Thoracic aorta (tissue), 2 donors: ENCODE measurements at regions not wholly inside any gene's neighbourhood (a gene's known extent, or its start where the extent isn't known, plus 50 kb on each side); places are given as distances from the start of the nearest gene placed in this dataset.

Source experiments
- ATAC-seq: fragments of 150-250 bp; one replicate; pipeline ENCODE4 v1.8.0; 2017; ENCODE audit warnings: low read depth; ENCODE audit not compliant: insufficient number of reproducible peaks, low FRiP score
- DNase-seq: peaks from one replicate; pipeline ENCODE4 v3.0.0-alpha.2; 2020; ENCODE audit warnings: low spot score
- H3K27ac ChIP-seq, 2 donors: fragments of 200-600 bp; sonication (generic); 1 replicate in 1 of 2; 2 replicates in 1 of 2; pipeline ENCODE4 v1.5.1; 2016; ENCODE audit warnings: mild to moderate bottlenecking in 2 of 2, moderate library complexity in 2 of 2
- H3K27me3 ChIP-seq: fragments of 200-600 bp; sonication (generic); replicated peaks from 2 replicates; pipeline ENCODE4 v1.6.0; 2016; ENCODE audit warnings: mild to moderate bottlenecking; ENCODE audit not compliant: insufficient read depth
- H3K36me3 ChIP-seq: fragments of 200-600 bp; sonication (generic); one replicate; pipeline ENCODE4 v1.5.1; 2016
- H3K4me1 ChIP-seq, 2 donors: fragments of 200-600 bp; sonication (generic); 1 replicate in 1 of 2; 2 replicates in 1 of 2; pipeline versions ENCODE4 v1.5.1 to v1.6.0; 2016; ENCODE audit warnings: low read depth in 2 of 2, mild to moderate bottlenecking in 1 of 2; ENCODE audit not compliant: control insufficient read depth in 1 of 2
- H3K4me3 ChIP-seq: fragments of 200-600 bp; sonication (generic); 2 replicates; pipeline ENCODE4 v1.5.1; 2016; ENCODE audit warnings: mild to moderate bottlenecking
- H3K9me3 ChIP-seq: fragments of 200-600 bp; sonication (generic); 2 replicates; pipeline ENCODE4 v1.5.1; 2016
- TF ChIP-seq, protein P1 (sequence below): fragments of 200-600 bp; sonication (generic); IDR thresholded peaks from one replicate; pipeline ENCODE4 v1.5.1; 2019; ENCODE audit warnings: antibody characterized with exemption

DNA sequence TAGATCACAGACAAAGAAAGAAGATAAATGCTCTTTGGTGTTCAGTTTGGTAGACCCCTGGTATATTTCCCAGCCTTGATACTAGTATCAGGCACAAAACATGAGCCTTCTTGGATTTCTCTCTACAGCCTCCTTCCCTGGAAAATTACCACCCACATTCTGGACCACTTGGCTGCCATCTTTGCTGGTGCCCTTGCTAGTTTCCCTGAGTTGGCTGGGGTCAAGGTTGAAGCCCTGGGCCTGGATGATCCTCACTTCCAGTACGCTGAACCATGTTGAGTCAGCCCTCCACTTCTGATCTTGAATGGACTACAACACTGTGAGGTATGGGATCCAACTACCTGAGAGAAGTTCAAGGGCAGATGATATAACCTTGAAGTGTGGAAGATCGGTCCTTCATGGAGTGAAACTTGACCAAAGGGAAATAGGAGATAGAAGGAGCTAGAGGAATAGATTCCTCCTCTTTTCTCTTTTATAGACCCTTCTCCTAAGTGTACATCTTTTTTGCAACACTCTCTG is 501.4 kb downstream of the TMEM114 start:
- H3K4me3 ChIP-seq = no peak overlapping the region
- H3K27ac ChIP-seq = no peak overlapping the region
- H3K4me1 ChIP-seq = no peaks in the 10 kb centered on the region
- no peaks in the 10 kb centered on the region for H3K9me3 ChIP-seq
- no peaks in the 10 kb centered on the region for H3K27me3 ChIP-seq
- DNase-seq (no peak), ATAC-seq (no peak)
- no peaks in the 10 kb centered on the region for H3K36me3 ChIP-seq
- TF ChIP-seq, protein P1, sequence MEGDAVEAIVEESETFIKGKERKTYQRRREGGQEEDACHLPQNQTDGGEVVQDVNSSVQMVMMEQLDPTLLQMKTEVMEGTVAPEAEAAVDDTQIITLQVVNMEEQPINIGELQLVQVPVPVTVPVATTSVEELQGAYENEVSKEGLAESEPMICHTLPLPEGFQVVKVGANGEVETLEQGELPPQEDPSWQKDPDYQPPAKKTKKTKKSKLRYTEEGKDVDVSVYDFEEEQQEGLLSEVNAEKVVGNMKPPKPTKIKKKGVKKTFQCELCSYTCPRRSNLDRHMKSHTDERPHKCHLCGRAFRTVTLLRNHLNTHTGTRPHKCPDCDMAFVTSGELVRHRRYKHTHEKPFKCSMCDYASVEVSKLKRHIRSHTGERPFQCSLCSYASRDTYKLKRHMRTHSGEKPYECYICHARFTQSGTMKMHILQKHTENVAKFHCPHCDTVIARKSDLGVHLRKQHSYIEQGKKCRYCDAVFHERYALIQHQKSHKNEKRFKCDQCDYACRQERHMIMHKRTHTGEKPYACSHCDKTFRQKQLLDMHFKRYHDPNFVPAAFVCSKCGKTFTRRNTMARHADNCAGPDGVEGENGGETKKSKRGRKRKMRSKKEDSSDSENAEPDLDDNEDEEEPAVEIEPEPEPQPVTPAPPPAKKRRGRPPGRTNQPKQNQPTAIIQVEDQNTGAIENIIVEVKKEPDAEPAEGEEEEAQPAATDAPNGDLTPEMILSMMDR = no peak

DNA sequence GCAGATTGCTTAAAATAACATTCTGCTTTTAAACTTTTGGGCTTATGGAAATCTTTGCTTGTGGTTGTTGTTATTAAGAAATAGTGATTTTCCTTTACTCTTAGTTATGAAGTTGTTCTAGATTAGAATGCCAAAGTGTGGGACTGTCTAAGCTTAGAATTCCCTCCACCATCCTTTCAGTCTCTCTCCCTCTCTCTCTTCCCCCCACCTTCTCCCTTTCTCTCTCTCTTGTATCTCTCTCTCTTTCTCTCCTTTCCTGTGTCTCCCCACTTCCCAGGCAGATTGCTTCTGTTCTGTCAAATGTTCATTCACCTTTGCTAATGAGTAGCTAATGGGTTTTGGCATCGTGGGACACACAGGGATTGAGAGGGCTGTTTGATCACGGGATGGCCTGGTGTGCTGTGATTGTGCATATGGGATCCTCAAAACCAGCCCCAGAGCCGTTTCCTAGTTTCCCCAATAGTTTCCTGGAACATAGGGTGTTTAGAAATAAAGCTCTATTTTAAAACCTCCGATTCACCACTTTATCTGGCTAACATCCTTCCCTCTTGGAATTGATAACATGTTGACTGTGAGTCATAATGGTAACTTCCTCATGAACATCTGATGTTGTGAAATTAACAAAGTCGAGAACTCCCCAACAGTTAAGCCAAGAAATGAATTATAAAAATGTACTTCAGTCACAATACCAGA is 502.6 kb downstream of the TMEM114 start:
- TF ChIP-seq, protein P1 = no peak
- Histone ChIP-seq H3K36me3 (no peaks in the 10 kb centered on the region), H3K27me3 (no peaks in the 10 kb centered on the region), H3K4me1 (no peaks in the 10 kb centered on the region), H3K4me3 (no peak overlapping the region), H3K27ac (no peak overlapping the region), H3K9me3 (no peaks in the 10 kb centered on the region)
- DNase-seq (no peak), ATAC-seq (no peak)

DNA sequence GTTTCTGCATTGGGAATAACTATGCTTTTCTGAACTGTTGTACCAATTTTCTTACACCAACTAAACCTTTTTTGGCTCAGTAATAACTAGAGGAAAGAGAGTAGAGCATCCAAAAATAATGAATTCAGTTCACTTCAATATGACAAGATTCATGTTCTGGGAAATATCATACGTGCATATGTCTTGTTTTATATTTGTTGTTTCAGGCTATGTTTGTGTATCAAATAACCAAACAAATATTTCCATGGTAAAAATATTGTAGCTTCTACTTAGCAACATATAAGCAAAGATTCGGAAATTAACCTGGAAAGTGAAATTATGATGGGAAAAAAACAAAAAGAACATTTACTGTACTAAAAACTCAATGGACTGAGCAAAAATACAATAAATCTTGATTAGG is 503.2 kb downstream of the TMEM114 start:
- DNase-seq (no peak), ATAC-seq (no peak)

DNA sequence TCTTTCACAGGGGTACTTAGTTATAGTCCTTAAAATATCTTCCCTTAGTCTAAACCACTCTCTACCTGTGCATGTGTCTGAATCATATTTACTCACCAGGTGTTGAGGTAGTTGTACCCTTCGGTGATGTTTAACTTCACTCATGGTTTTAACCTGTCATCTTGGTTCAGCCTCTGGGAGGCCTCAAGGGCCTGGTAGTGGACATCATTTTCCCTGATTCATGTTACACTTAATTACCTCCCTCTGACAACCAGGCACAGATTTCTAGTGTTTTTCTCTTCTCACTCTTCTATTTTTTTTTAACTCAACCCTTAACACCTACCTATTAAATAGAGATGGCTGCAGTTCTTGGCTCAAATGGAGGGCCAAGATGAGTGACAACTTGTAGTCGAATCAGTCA is 505.4 kb downstream of the TMEM114 start:
- Histone ChIP-seq H3K36me3 (no peaks in the 10 kb centered on the region), H3K4me3 (no peak overlapping the region), H3K27me3 (no peaks in the 10 kb centered on the region), H3K27ac (no peak overlapping the region), H3K9me3 (no peaks in the 10 kb centered on the region), H3K4me1 (no peaks in the 10 kb centered on the region)
- no peak for ATAC-seq
- TF ChIP-seq, protein P1 = no peak
- no peak for DNase-seq

More for the DNA sequence above, 503.2 kb downstream of the TMEM114 start:
- H3K9me3 ChIP-seq = no peaks in the 10 kb centered on the region
- H3K27ac ChIP-seq = no peak overlapping the region
- TF ChIP-seq, protein P1 = no peak
- H3K36me3 ChIP-seq = no peaks in the 10 kb centered on the region
- H3K27me3 ChIP-seq = no peaks in the 10 kb centered on the region
- H3K4me1 ChIP-seq = no peaks in the 10 kb centered on the region
- H3K4me3 ChIP-seq = no peak overlapping the region

DNA sequence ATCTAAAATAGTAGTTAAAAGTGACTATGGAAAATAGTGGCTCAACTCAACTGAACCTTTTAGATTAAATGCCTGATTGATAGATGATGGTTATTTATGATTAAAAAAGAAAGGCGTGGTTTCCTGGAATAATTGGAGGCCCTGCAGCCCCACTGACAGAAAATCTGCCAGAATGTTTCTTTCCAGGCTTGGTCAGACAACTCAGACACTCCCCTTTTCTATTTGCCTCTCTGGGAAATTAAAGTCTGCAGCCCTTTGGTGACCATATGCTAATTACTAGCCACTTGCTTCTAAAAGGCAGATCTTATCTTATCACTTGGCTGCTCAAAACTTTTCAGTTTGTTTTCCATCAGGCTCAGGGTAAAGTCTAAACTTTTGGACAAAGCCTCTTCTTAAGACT is 506.0 kb downstream of the TMEM114 start:
- ATAC-seq (no peak), DNase-seq (no peak)
- Histone ChIP-seq H3K27me3 (no peaks in the 10 kb centered on the region), H3K9me3 (no peaks in the 10 kb centered on the region), H3K4me1 (no peaks in the 10 kb centered on the region), H3K36me3 (no peaks in the 10 kb centered on the region), H3K4me3 (no peak overlapping the region), H3K27ac (no peak overlapping the region)
- TF ChIP-seq, protein P1 = no peak
